GM19324 (cell line): ENCODE measurements at regions not wholly inside any gene's neighbourhood (a gene's known extent, or its start where the extent isn't known, plus 50 kb on each side); places are given as distances from the start of the nearest gene placed in this dataset.
"Not testable (repeated sequence)": the region's sequence is repeated elsewhere in the genome, so short reads cannot be mapped to it uniquely, and the experiment has no call there.

ENCODE experiments used
- ATAC-seq: cut with Tn5 transposase; IDR thresholded peaks from one replicate; pipeline ENCODE4 v1.9.1; 2021; ENCODE audit warnings: mild to moderate bottlenecking, moderate library complexity; ENCODE audit not compliant: unreplicated experiment, low FRiP score

GRCh38 chr7:39824456-39825200 lies 125.4 kb upstream of the CDK13 start:
- no peak for ATAC-seq

- ATAC-seq = no peak
Measured at GRCh38 chr7:39825401-39825980, 124.6 kb upstream of the CDK13 start.

- no peak for ATAC-seq
Measured at GRCh38 chr7:39826166-39826565, 123.9 kb upstream of the CDK13 start.

- ATAC-seq = no peak
Measured at GRCh38 chr7:39827571-39827970, 122.5 kb upstream of the CDK13 start.

GRCh38 chr7:39829028-39829427 lies 121.0 kb upstream of the CDK13 start:
- ATAC-seq = no peak

- no peak for ATAC-seq
Measured at GRCh38 chr7:39832519-39833085, 117.5 kb upstream of the CDK13 start.

GRCh38 chr7:39833180-39833799 lies 116.8 kb upstream of the CDK13 start:
- ATAC-seq = not testable (repeated sequence)

- not testable (repeated sequence) for ATAC-seq
Measured at GRCh38 chr7:39833865-39834634, 116.0 kb upstream of the CDK13 start.

GRCh38 chr7:39838326-39838725 lies 111.7 kb upstream of the CDK13 start:
- ATAC-seq = no peak

GRCh38 chr7:39845006-39845405 lies 105.0 kb upstream of the CDK13 start:
- ATAC-seq = no peak

GRCh38 chr7:39847227-39847626 lies 102.8 kb upstream of the CDK13 start:
- ATAC-seq = no peak

GRCh38 chr7:39851466-39852045 lies 98.5 kb upstream of the CDK13 start:
- no peak for ATAC-seq

- ATAC-seq = peak; percentile 74
Measured at GRCh38 chr7:39854616-39855324, 95.3 kb upstream of the CDK13 start.

- ATAC-seq = no peak
Measured at GRCh38 chr7:39855325-39855674, 94.8 kb upstream of the CDK13 start.

GRCh38 chr7:39863675-39864322 lies 86.3 kb upstream of the CDK13 start:
- not testable (repeated sequence) for ATAC-seq

- ATAC-seq = not testable (repeated sequence)
Measured at GRCh38 chr7:39869888-39870522, 80.1 kb upstream of the CDK13 start.

GRCh38 chr7:39871610-39872009 lies 78.4 kb upstream of the CDK13 start:
- not testable (repeated sequence) for ATAC-seq

GRCh38 chr7:39880556-39880955 lies 69.5 kb upstream of the CDK13 start:
- no peak for ATAC-seq
